ENCODE measurements at regions not wholly inside any gene's neighbourhood (a gene's known extent, or its start where the extent isn't known, plus 50 kb on each side); places are given as distances from the start of the nearest gene placed in this dataset.
A peak's percentile ranks its signal among the peaks of the same experiment; 100 is the strongest.

DNA sequence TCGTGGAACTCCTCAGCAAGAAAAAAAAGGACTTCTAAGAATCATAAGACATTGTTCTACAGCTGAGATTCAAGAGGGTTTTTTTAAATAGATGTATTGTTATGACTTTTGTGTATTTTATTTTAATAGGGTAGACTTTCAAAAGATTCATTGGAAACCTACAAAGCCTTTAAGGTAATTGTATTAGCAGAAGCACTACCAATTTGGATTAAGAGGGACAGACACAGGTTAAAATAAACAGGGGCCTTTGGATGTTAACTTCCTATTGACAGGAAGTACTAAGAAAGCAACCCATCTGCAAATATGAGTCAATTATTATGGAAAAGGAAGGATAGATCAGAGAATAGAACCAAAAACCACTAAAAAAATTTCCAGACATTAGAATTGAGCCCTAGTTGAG, 153.5 kb downstream of the HDGFL1 start:
- no peak overlapping the region for H3K9ac ChIP-seq (ENCODE audit: low read length in 3 of 3)
- DNase-seq (no peak), FAIRE-seq (no peak)
- TF ChIP-seq, protein P1, sequence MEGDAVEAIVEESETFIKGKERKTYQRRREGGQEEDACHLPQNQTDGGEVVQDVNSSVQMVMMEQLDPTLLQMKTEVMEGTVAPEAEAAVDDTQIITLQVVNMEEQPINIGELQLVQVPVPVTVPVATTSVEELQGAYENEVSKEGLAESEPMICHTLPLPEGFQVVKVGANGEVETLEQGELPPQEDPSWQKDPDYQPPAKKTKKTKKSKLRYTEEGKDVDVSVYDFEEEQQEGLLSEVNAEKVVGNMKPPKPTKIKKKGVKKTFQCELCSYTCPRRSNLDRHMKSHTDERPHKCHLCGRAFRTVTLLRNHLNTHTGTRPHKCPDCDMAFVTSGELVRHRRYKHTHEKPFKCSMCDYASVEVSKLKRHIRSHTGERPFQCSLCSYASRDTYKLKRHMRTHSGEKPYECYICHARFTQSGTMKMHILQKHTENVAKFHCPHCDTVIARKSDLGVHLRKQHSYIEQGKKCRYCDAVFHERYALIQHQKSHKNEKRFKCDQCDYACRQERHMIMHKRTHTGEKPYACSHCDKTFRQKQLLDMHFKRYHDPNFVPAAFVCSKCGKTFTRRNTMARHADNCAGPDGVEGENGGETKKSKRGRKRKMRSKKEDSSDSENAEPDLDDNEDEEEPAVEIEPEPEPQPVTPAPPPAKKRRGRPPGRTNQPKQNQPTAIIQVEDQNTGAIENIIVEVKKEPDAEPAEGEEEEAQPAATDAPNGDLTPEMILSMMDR (IDR thresholded peaks at IDR 0.05; ENCODE audit: borderline replicate concordance, extremely low read depth, insufficient read depth): no peak
- H3K36me3 ChIP-seq (ENCODE audit: control insufficient read depth in 2 of 3, insufficient read depth in 3 of 3, low read length in 3 of 3): no peaks in the 10 kb centered on the region
- H3K27me3 ChIP-seq (ENCODE audit: control insufficient read depth, insufficient read depth, low read length): no peaks in the 10 kb centered on the region
- H3K4me1 ChIP-seq (ENCODE audit: control insufficient read depth in 2 of 3, insufficient read depth in 2 of 3, low read depth in 1 of 3, low read length in 3 of 3): peaks cover 0 to 4% (median 4%) of the 10 kb centered on the region in 3 donors
- H3K4me3 ChIP-seq (ENCODE audit: low read length in 3 of 3): no peak overlapping the region
- intact Hi-C loops (cut with DNase I): no loop called here
- H3K27ac ChIP-seq (ENCODE audit: low read depth in 2 of 2, low read length in 2 of 2): no peak overlapping the region
- H3K9me3 ChIP-seq (ENCODE audit: control insufficient read depth in 2 of 3, insufficient read depth in 1 of 3, low read length in 3 of 3): no peaks in the 10 kb centered on the region

DNA sequence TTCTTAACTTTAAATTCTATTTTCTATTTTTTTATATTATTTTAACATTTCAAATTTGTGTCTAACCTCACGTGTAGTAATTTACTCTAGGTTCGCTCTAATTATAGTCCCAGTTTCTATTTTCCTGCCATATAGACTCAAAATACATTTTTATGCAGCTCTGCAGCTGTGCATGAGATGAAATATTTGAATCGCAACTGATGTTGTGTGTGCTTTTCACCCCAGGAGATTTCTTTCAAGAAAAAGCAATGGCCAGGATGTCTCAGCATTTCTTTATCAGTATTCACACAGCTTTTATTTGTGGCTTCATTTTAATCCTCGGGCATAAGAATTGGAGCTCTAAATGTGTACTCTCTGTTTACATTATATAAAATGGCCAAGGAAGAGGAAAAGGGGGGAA, 157.6 kb downstream of the HDGFL1 start:
- H3K4me1 ChIP-seq (ENCODE audit: control insufficient read depth in 2 of 3, insufficient read depth in 2 of 3, low read depth in 1 of 3, low read length in 3 of 3): peaks cover 0 to 4% (median 4%) of the 10 kb centered on the region in 3 donors
- no peak for DNase-seq
- H3K27ac ChIP-seq (ENCODE audit: low read depth in 2 of 2, low read length in 2 of 2): no peak overlapping the region
- no peaks in the 10 kb centered on the region for H3K36me3 ChIP-seq (ENCODE audit: control insufficient read depth in 2 of 3, insufficient read depth in 3 of 3, low read length in 3 of 3)
- TF ChIP-seq, protein P1 (IDR thresholded peaks at IDR 0.05; ENCODE audit: borderline replicate concordance, extremely low read depth, insufficient read depth): no peak
- H3K9me3 ChIP-seq (ENCODE audit: control insufficient read depth in 2 of 3, insufficient read depth in 1 of 3, low read length in 3 of 3): no peaks in the 10 kb centered on the region
- H3K27me3 ChIP-seq (ENCODE audit: control insufficient read depth, insufficient read depth, low read length): no peaks in the 10 kb centered on the region
- no peak overlapping the region for H3K9ac ChIP-seq (ENCODE audit: low read length in 3 of 3)
- no peak for FAIRE-seq
- intact Hi-C loops (cut with DNase I): no loop called here
- H3K4me3 ChIP-seq (ENCODE audit: low read length in 3 of 3): no peak overlapping the region

DNA sequence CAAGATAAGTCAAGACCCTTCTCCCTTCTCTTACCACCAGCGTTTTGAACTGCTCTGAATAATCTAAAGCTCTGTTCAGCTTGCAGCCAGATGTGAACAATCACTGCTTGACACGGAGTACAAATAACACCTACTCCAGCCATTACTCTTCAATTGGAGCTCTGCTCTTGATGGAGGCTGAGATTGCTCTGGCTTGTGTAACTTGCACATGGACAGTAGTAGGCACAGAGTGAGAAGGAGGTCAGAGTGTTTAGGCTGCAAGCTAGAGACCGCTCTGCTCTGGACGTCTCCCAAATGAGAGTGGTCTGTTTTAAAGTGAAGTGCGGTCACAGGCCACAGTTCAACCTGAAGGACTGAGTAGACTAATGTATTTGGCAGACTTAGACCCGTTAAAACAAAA, 158.3 kb downstream of the HDGFL1 start:
- H3K9ac ChIP-seq (ENCODE audit: low read length in 3 of 3): no peak overlapping the region
- peaks cover 0 to 4% (median 4%) of the 10 kb centered on the region in 3 donors for H3K4me1 ChIP-seq (ENCODE audit: control insufficient read depth in 2 of 3, insufficient read depth in 2 of 3, low read depth in 1 of 3, low read length in 3 of 3)
- DNase-seq: peak in 4 of 5 donors; percentile 42 to 88 (median 59)
- no peak overlapping the region for H3K4me3 ChIP-seq (ENCODE audit: low read length in 3 of 3)
- H3K27ac ChIP-seq (ENCODE audit: low read depth in 2 of 2, low read length in 2 of 2): no peak overlapping the region
- H3K27me3 ChIP-seq (ENCODE audit: control insufficient read depth, insufficient read depth, low read length): no peaks in the 10 kb centered on the region
- intact Hi-C loops (cut with DNase I): no loop called here
- no peak for FAIRE-seq
- H3K36me3 ChIP-seq (ENCODE audit: control insufficient read depth in 2 of 3, insufficient read depth in 3 of 3, low read length in 3 of 3): no peaks in the 10 kb centered on the region
- H3K9me3 ChIP-seq (ENCODE audit: control insufficient read depth in 2 of 3, insufficient read depth in 1 of 3, low read length in 3 of 3): no peaks in the 10 kb centered on the region
- TF ChIP-seq, protein P1 (IDR thresholded peaks at IDR 0.05; ENCODE audit: borderline replicate concordance, extremely low read depth, insufficient read depth): no peak
